ENCODE measurements at regions not wholly inside any gene's neighbourhood (a gene's known extent, or its start where the extent isn't known, plus 50 kb on each side); places are given as distances from the start of the nearest gene placed in this dataset.

DNA sequence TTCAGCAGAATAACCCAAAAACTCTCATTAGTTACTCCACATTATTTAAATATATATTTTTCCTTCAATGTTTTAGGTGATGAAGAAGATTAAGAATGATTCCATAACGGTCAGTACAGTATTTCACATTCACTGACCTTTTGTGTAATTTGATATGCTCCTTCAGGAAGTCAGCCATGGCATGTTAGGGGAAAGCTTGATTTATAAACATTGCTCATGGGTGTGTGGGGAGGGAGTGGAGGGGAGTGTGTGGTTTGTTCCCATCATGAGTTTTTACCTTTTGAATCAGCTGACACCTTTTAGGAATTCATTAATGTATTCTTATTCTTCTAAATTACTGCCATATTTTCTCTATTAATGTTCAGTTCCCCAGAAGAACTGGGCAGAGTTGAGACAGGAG lies 240.2 kb downstream of the ATG4C start:
- H3K4me3 ChIP-seq (replicated peaks in 1 of 2; ENCODE audit: low read depth in 2 of 2, low read length in 2 of 2), result no peak overlapping the region
- DNase-seq (ENCODE audit: low read depth in 2 of 2), result no peak
- TF ChIP-seq, protein P1, sequence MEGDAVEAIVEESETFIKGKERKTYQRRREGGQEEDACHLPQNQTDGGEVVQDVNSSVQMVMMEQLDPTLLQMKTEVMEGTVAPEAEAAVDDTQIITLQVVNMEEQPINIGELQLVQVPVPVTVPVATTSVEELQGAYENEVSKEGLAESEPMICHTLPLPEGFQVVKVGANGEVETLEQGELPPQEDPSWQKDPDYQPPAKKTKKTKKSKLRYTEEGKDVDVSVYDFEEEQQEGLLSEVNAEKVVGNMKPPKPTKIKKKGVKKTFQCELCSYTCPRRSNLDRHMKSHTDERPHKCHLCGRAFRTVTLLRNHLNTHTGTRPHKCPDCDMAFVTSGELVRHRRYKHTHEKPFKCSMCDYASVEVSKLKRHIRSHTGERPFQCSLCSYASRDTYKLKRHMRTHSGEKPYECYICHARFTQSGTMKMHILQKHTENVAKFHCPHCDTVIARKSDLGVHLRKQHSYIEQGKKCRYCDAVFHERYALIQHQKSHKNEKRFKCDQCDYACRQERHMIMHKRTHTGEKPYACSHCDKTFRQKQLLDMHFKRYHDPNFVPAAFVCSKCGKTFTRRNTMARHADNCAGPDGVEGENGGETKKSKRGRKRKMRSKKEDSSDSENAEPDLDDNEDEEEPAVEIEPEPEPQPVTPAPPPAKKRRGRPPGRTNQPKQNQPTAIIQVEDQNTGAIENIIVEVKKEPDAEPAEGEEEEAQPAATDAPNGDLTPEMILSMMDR (IDR thresholded peaks at IDR 0.05; ENCODE audit: low read depth, low read length), result no peak

DNA sequence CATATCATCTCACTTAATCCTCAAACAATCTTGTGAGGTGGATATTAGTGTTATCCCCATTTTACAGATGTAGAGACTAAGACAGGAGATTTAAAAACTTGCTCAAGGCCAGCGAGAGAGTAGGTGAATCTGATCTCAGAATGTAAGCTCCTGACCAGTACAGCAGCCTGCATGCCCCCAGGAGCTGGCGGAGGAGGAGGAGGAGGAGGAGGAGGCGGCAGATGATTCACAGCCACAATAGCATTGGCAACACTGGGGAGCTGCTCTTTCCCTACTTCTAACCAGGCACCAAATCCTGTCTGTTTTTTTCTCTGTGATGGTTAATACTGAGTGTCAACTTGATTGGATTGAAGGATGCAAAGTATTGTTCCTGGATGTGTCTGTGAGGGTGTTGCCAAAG lies 243.2 kb downstream of the ATG4C start:
- no peak for DNase-seq (ENCODE audit: low read depth in 2 of 2)
- no peak overlapping the region for H3K4me3 ChIP-seq (replicated peaks in 1 of 2; ENCODE audit: low read depth in 2 of 2, low read length in 2 of 2)
- TF ChIP-seq, protein P1 (IDR thresholded peaks at IDR 0.05; ENCODE audit: low read depth, low read length), result no peak

DNA sequence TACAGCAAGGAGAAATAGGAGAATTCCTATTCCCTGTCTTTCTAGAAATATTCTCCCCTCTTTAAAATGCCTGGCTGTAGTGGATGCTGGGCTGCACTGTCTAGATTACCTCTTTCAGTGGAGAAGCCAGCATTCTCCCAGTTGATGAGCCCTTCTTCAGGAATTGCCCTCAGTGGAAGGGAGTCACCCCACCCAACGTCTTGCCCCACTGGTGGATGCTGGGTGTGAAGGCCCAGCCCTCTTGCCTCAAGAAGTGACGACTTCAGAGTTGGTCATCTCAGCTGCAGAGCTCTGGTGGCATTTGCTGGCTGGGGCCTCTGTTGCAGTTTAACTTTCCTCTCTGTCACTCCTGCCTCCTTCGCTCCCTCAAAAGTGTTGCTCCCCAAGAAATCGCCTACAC lies 248.2 kb downstream of the ATG4C start:
- TF ChIP-seq, protein P1 (IDR thresholded peaks at IDR 0.05; ENCODE audit: low read depth, low read length), result no peak
- H3K4me3 ChIP-seq (replicated peaks in 1 of 2; ENCODE audit: low read depth in 2 of 2, low read length in 2 of 2), result no peak overlapping the region
- DNase-seq (ENCODE audit: low read depth in 2 of 2), result no peak

DNA sequence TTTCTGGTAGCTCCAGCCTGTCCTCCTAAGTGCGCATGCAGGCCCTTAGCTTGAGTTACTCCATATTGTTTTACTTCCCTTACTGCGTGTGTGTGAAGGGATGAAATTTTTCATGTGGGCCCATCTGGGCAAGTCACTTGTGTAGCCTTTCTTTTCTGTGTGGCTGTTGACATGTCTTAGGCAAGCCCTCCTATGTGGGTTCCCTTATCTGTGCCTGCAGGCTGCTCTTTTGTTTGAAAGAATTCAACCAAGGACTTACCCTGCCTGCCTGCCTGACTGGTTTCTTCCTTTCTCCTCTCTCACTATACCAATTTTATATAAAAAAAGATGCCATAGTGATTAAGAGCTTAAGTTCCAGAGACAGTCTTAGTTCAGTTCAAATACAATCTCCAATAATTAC lies 249.3 kb downstream of the ATG4C start:
- no peak for DNase-seq (ENCODE audit: low read depth in 2 of 2)

DNA sequence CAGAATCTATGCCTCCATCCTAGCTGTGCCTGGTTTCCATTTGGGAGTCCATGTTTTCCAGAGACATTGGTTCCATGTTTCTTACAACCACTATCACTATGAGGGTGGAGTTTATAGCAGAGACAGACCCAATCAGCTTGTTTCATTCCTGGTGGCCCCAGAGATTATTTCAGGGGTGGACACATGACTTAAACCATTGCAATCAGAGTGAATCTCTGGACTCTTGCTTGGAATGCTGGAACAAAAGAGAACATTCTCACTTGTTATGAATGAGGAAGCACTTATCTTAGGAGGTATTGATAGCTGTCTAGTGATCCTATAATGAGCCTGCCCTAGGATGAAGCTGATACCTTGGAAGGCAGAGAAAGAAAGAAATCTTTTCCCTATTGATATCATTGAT lies 250.3 kb downstream of the ATG4C start:
- DNase-seq (ENCODE audit: low read depth in 2 of 2), result no peak
- TF ChIP-seq, protein P1 (IDR thresholded peaks at IDR 0.05; ENCODE audit: low read depth, low read length), result no peak

More for the DNA sequence above, 249.3 kb downstream of the ATG4C start:
- H3K4me3 ChIP-seq (replicated peaks in 1 of 2; ENCODE audit: low read depth in 2 of 2, low read length in 2 of 2), result no peak overlapping the region
- TF ChIP-seq, protein P1 (IDR thresholded peaks at IDR 0.05; ENCODE audit: low read depth, low read length), result no peak

DNA sequence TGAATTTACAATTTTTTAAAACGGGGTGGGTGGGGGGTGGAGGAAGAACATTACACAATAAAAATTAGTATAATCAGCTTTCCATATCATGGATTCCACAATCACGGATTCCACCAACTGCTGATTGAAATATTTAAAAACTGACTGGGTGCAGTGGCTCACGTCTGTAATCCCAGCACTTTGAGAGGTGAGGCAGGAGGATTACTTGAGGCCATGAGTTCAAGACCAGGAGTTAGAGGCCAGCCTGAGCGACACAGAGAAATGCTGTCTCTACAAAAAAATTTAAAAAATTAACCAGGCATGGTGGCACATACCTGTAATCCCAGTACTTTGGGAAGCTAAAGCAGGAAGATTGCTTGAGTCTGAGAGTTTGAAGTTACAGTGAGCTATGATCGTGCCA lies 254.7 kb downstream of the ATG4C start:
- no peak for DNase-seq (ENCODE audit: low read depth in 2 of 2)
- no peak overlapping the region for H3K4me3 ChIP-seq (replicated peaks in 1 of 2; ENCODE audit: low read depth in 2 of 2, low read length in 2 of 2)
- TF ChIP-seq, protein P1 (IDR thresholded peaks at IDR 0.05; ENCODE audit: low read depth, low read length), result no peak

More for the DNA sequence above, 250.3 kb downstream of the ATG4C start:
- H3K4me3 ChIP-seq (replicated peaks in 1 of 2; ENCODE audit: low read depth in 2 of 2, low read length in 2 of 2), result no peak overlapping the region

DNA sequence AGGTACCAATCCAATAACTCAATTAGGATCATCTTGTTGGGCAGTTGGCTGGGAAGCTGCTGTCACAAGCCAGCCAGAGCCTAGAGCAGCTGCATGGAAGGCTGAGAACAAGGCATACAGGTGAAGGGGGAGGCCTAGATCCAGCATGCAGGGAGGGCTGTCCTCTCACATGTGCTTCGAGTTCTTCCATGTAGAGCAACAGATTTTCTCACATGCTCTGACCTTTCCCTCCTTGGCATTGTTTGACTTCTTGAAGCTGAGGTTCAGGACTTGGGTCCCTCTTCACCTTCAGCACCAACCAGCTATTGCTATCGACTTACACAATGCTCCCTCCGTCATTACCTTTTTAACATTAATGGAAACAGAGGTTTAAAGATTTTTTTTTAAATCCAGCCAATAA lies 257.7 kb downstream of the ATG4C start:
- TF ChIP-seq, protein P1 (IDR thresholded peaks at IDR 0.05; ENCODE audit: low read depth, low read length), result no peak

More for the DNA sequence above, 257.7 kb downstream of the ATG4C start:
- no peak overlapping the region for H3K4me3 ChIP-seq (replicated peaks in 1 of 2; ENCODE audit: low read depth in 2 of 2, low read length in 2 of 2)
- no peak for DNase-seq (ENCODE audit: low read depth in 2 of 2)

All from cardiac fibroblast (primary cell).